HEK293 (cell line): ENCODE measurements at regions not wholly inside any gene's neighbourhood (a gene's known extent, or its start where the extent isn't known, plus 50 kb on each side); places are given as distances from the start of the nearest gene placed in this dataset.
A peak's percentile ranks its signal among the peaks of the same experiment; 100 is the strongest.

ENCODE experiments used
- CTCF ChIA-PET: fragments of 350-600 bp; formaldehyde crosslinking; extraction: SDS; loops from one replicate; lab custom pipeline; 2021; ENCODE audit warnings: antibody characterized with exemption; lab: Yijun Ruan, JAX
- POLR2A ChIA-PET: fragments of 300-600 bp; formaldehyde crosslinking; extraction: SDS; loops from one replicate; lab custom pipeline; 2020; ENCODE audit warnings: antibody characterized with exemption, inconsistent platforms; lab: Yijun Ruan, JAX
- H3K27ac ChIP-seq: fragments of 200-500 bp; sonication (Bioruptor generic); 2 replicates; pipeline ENCODE4 v1.5.1; 2014; ENCODE audit warnings: low read depth, low read length, control low read depth, inconsistent platforms; ENCODE audit errors: extremely low read depth
- H3K36me3 ChIP-seq, 2 experiments: fragments of 200-500 bp in 1 of 2; sonication (Bioruptor generic) in 1 of 2; 1 replicate in 1 of 2; 2 replicates in 1 of 2; pipeline ENCODE4 v1.5.1; 2014 to 2017; ENCODE audit warnings: inconsistent platforms in 2 of 2, low read length in 2 of 2; ENCODE audit not compliant: control insufficient read depth in 2 of 2, insufficient read depth in 1 of 2
- H3K4me1 ChIP-seq: fragments of 200-500 bp; sonication (Bioruptor generic); 2 replicates; pipeline ENCODE4 v1.5.1; 2014; ENCODE audit warnings: mild to moderate bottlenecking, low read length, inconsistent platforms; ENCODE audit not compliant: control insufficient read depth, insufficient read depth
- H3K4me3 ChIP-seq: 2 replicates; pipeline ENCODE4 v1.5.1; 2011; ENCODE audit warnings: low read depth, mild to moderate bottlenecking, control low read depth, low read length, moderate library complexity
- H3K9me3 ChIP-seq: fragments of 200-500 bp; sonication (Bioruptor generic); 2 replicates; pipeline ENCODE4 v1.5.1; 2014; ENCODE audit warnings: low read depth, low read length, inconsistent platforms; ENCODE audit not compliant: control insufficient read depth, insufficient read depth
- HOXA7 ChIP-seq: sonication (generic); formaldehyde crosslinking; IDR thresholded peaks from 2 replicates; pipeline ENCODE4 v1.8.1; 2022; ENCODE audit warnings: missing genetic modification reagents, borderline replicate concordance
- REPIN1 ChIP-seq: fragments of 450-650 bp; formaldehyde crosslinking; IDR thresholded peaks from 2 replicates; pipeline ENCODE4 v1.5.1; 2017; ENCODE audit warnings: missing biosample characterization, missing genetic modification characterization, low read depth
- TRIM28 ChIP-seq: IDR thresholded peaks from 2 replicates; pipeline ENCODE4 v1.6.1; 2011; ENCODE audit warnings: low read length, control low read depth, borderline replicate concordance
- ZFHX2 ChIP-seq: fragments of 450-650 bp; formaldehyde crosslinking; conservative IDR thresholded peaks from 2 replicates; pipeline ENCODE4 v1.5.1; 2016; ENCODE audit warnings: missing biosample characterization, missing genetic modification characterization
- ZNF133 ChIP-seq: fragments of 450-650 bp; formaldehyde crosslinking; IDR thresholded peaks from 2 replicates; pipeline ENCODE4 v1.5.1; 2016; ENCODE audit warnings: missing biosample characterization, missing genetic modification characterization
- ZNF548 ChIP-seq: fragments of 450-650 bp; formaldehyde crosslinking; IDR thresholded peaks from 2 replicates; pipeline ENCODE4 v1.5.1; 2016; ENCODE audit warnings: missing biosample characterization, missing genetic modification characterization
- ZNF654 ChIP-seq: fragments of 450-650 bp; formaldehyde crosslinking; IDR thresholded peaks from 2 replicates; pipeline ENCODE4 v1.5.1; 2016; ENCODE audit warnings: low read depth, missing biosample characterization, missing genetic modification characterization
- TF ChIP-seq, protein P1 (sequence below): fragments of 450-650 bp; formaldehyde crosslinking; conservative IDR thresholded peaks from 2 replicates; pipeline ENCODE4 v1.5.1; 2016; ENCODE audit warnings: low read depth, missing biosample characterization, missing genetic modification characterization
- TF ChIP-seq, protein P2 (sequence below): fragments of 450-650 bp; formaldehyde crosslinking; IDR thresholded peaks from 2 replicates; pipeline ENCODE4 v1.5.1; 2016; ENCODE audit warnings: missing biosample characterization, missing genetic modification characterization
- TF ChIP-seq, protein P3 (sequence below): fragments of 450-650 bp; formaldehyde crosslinking; IDR thresholded peaks from 2 replicates; pipeline ENCODE4 v1.5.1; 2017; ENCODE audit warnings: missing biosample characterization, missing genetic modification characterization
- TF ChIP-seq, protein P4 (sequence below): fragments of 450-650 bp; formaldehyde crosslinking; IDR thresholded peaks from 2 replicates; pipeline ENCODE4 v1.5.1; 2016; ENCODE audit warnings: missing biosample characterization, missing genetic modification characterization
- TF ChIP-seq, protein P5 (sequence below): fragments of 450-650 bp; formaldehyde crosslinking; IDR thresholded peaks from 2 replicates; pipeline ENCODE4 v1.5.1; 2016; ENCODE audit warnings: missing biosample characterization, missing genetic modification characterization
- TF ChIP-seq, protein P6 (sequence below): fragments of 450-650 bp; formaldehyde crosslinking; IDR thresholded peaks from 2 replicates; pipeline ENCODE4 v1.5.1; 2016; ENCODE audit warnings: missing biosample characterization, missing genetic modification characterization

DNA sequence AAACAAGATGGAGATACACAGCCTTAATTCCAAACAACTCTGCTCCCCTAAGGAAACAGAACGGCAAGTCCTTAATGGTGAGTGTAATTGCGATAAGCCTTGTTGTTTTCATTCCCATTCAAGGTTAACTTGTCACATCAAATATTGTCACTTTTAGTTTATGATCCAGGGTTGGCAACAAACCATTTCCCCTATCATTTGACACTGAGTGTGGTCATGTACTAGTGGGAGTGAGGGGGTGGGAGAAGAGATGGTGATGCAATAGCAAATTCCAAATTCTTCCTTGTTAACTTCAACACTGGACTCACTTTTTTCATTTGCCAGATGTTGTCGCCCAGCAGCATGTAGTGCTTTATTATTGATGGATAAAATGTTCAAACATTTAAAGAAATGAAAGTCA lies 140.4 kb downstream of the ZNF326 start (continued):
- TF ChIP-seq, protein P1, sequence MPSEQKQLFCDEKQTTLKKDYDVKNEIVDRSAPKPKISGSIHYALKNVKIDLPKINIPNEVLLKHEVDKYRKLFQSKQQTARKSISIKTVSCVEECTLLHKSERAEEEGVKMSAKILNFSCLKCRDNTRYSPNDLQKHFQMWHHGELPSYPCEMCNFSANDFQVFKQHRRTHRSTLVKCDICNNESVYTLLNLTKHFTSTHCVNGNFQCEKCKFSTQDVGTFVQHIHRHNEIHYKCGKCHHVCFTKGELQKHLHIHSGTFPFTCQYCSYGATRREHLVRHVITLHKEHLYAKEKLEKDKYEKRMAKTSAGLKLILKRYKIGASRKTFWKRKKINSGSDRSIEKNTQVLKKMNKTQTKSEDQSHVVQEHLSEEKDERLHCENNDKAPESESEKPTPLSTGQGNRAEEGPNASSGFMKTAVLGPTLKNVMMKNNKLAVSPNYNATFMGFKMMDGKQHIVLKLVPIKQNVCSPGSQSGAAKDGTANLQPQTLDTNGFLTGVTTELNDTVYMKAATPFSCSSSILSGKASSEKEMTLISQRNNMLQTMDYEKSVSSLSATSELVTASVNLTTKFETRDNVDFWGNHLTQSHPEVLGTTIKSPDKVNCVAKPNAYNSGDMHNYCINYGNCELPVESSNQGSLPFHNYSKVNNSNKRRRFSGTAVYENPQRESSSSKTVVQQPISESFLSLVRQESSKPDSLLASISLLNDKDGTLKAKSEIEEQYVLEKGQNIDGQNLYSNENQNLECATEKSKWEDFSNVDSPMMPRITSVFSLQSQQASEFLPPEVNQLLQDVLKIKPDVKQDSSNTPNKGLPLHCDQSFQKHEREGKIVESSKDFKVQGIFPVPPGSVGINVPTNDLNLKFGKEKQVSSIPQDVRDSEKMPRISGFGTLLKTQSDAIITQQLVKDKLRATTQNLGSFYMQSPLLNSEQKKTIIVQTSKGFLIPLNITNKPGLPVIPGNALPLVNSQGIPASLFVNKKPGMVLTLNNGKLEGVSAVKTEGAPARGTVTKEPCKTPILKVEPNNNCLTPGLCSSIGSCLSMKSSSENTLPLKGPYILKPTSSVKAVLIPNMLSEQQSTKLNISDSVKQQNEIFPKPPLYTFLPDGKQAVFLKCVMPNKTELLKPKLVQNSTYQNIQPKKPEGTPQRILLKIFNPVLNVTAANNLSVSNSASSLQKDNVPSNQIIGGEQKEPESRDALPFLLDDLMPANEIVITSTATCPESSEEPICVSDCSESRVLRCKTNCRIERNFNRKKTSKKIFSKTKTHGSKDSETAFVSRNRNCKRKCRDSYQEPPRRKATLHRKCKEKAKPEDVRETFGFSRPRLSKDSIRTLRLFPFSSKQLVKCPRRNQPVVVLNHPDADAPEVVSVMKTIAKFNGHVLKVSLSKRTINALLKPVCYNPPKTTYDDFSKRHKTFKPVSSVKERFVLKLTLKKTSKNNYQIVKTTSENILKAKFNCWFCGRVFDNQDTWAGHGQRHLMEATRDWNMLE = no peak
- peak; percentile 70 for TF ChIP-seq ZFHX2 (tag by site-specific recombination)

DNA sequence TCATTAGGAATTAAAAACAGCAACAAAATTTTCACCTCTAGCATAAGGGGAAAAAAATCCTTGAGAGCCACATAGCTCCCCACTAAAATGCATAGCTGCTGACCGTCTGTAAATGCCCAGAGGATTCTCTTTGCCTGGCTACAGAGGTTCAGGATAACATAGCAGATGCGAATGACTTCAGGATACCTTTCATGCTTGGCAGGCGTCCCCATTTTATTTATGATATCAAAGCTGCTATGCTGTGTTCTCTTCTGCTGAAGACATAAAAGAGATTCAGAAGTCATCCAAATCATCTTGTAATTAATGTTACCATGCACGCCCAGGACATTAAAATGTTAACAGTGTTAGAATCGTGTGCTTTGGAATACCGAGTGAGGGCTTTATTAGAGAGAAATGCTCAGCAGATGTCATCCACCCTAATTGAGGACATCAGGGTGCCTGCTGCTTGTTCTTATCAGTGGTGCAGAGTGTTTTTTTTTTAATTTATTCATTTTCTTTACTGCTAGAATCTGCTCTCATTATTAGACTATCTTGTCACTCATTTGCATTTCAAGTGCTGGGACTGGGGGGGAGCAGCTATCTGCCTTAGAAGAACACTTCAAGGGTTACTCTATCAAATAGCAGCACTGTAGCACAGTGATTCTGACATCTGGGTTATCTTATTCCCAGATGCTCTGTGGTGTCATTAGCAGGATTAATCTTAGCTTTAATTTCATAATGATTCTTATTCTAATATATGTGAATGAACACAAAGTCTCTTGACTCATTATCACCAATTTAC lies 139.5 kb downstream of the ZNF326 start:
- ChIA-PET CTCF (interaction anchor here (0.8 to 2.5 kb wide), 11 partner anchors 9 to 1144 kb away, joined by 3 to 8 read pairs (median 4); no protein-coding TSS in a partner anchor), POLR2A (interaction anchor here (0.9 kb wide), 1 partner anchor 842 kb away, joined by 3 read pairs; no protein-coding TSS in a partner anchor)
- Histone ChIP-seq H3K27ac (no peak overlapping the region), H3K9me3 (no peaks in the 10 kb centered on the region), H3K4me1 (no peaks in the 10 kb centered on the region), H3K4me3 (no peak overlapping the region), H3K36me3 (no peaks in the 10 kb centered on the region)
- TF ChIP-seq, protein P2, sequence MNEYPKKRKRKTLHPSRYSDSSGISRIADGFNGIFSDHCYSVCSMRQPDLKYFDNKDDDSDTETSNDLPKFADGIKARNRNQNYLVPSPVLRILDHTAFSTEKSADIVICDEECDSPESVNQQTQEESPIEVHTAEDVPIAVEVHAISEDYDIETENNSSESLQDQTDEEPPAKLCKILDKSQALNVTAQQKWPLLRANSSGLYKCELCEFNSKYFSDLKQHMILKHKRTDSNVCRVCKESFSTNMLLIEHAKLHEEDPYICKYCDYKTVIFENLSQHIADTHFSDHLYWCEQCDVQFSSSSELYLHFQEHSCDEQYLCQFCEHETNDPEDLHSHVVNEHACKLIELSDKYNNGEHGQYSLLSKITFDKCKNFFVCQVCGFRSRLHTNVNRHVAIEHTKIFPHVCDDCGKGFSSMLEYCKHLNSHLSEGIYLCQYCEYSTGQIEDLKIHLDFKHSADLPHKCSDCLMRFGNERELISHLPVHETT (tag by site-specific recombination) = no peak
- TF ChIP-seq, protein P3, sequence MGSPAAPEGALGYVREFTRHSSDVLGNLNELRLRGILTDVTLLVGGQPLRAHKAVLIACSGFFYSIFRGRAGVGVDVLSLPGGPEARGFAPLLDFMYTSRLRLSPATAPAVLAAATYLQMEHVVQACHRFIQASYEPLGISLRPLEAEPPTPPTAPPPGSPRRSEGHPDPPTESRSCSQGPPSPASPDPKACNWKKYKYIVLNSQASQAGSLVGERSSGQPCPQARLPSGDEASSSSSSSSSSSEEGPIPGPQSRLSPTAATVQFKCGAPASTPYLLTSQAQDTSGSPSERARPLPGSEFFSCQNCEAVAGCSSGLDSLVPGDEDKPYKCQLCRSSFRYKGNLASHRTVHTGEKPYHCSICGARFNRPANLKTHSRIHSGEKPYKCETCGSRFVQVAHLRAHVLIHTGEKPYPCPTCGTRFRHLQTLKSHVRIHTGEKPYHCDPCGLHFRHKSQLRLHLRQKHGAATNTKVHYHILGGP = no peak
- TF ChIP-seq ZNF548 (tag by site-specific recombination) (no peak), HOXA7 (no peak), ZNF133 (no peak)
- TF ChIP-seq, protein P4, sequence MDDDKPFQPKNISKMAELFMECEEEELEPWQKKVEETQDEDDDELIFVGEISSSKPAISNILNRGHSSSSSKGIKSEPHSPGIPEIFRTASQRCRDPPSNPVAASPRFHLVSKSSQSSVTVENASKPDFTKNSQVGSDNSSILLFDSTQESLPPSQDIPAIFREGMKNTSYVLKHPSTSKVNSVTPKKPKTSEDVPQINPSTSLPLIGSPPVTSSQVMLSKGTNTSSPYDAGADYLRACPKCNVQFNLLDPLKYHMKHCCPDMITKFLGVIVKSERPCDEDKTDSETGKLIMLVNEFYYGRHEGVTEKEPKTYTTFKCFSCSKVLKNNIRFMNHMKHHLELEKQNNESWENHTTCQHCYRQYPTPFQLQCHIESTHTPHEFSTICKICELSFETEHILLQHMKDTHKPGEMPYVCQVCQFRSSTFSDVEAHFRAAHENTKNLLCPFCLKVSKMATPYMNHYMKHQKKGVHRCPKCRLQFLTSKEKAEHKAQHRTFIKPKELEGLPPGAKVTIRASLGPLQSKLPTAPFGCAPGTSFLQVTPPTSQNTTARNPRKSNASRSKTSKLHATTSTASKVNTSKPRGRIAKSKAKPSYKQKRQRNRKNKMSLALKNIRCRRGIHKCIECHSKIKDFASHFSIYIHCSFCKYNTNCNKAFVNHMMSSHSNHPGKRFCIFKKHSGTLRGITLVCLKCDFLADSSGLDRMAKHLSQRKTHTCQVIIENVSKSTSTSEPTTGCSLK (tag by site-specific recombination) = no peak
- TF ChIP-seq, protein P5, sequence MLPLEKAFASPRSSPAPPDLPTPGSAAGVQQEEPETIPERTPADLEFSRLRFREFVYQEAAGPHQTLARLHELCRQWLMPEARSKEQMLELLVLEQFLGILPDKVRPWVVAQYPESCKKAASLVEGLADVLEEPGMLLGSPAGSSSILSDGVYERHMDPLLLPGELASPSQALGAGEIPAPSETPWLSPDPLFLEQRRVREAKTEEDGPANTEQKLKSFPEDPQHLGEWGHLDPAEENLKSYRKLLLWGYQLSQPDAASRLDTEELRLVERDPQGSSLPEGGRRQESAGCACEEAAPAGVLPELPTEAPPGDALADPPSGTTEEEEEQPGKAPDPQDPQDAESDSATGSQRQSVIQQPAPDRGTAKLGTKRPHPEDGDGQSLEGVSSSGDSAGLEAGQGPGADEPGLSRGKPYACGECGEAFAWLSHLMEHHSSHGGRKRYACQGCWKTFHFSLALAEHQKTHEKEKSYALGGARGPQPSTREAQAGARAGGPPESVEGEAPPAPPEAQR (tag by site-specific recombination) = no peak

DNA sequence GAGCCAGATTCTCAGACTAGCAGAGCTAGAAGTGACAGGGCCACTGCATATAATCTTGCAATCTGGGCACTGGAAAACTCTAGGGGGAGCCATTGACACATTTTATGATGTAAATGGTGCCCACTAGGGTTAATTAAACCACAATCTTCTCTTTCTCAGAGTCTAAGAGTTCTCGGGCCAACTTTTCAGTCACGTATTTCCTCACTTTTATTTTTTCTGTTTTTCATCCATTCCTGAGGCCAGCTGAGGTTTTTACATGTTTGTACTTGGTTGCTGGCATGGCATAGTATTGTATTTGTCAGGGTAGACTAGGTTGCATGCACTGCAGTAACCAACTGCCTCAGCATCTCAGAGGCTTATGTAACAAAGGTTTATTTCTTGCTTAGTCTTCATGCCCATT lies 138.2 kb downstream of the ZNF326 start:
- H3K36me3 ChIP-seq = no peaks in the 10 kb centered on the region
- TF ChIP-seq TRIM28 (0 out of 2 replicates have a peak, but pooled peaks have one; percentile 19), ZNF654 (tag by site-specific recombination) (peak; percentile 69), REPIN1 (tag by site-specific recombination) (no peak)
- TF ChIP-seq, protein P6, sequence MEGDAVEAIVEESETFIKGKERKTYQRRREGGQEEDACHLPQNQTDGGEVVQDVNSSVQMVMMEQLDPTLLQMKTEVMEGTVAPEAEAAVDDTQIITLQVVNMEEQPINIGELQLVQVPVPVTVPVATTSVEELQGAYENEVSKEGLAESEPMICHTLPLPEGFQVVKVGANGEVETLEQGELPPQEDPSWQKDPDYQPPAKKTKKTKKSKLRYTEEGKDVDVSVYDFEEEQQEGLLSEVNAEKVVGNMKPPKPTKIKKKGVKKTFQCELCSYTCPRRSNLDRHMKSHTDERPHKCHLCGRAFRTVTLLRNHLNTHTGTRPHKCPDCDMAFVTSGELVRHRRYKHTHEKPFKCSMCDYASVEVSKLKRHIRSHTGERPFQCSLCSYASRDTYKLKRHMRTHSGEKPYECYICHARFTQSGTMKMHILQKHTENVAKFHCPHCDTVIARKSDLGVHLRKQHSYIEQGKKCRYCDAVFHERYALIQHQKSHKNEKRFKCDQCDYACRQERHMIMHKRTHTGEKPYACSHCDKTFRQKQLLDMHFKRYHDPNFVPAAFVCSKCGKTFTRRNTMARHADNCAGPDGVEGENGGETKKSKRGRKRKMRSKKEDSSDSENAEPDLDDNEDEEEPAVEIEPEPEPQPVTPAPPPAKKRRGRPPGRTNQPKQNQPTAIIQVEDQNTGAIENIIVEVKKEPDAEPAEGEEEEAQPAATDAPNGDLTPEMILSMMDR (tag by site-specific recombination) = peak; percentile 29; the same call in 1 of the 2 replicates
- CTCF ChIA-PET = interaction anchor here (0.5 to 2.8 kb wide), 29 partner anchors 10 to 1795 kb away, joined by 3 to 8 read pairs (median 3); no protein-coding TSS in a partner anchor
- H3K4me1 ChIP-seq = no peaks in the 10 kb centered on the region
- no peak overlapping the region for H3K4me3 ChIP-seq
- H3K9me3 ChIP-seq = no peaks in the 10 kb centered on the region
- POLR2A ChIA-PET = no interaction called here
- H3K27ac ChIP-seq = no peak overlapping the region
